Common myeloid progenitor, CD34-positive (primary cell): ENCODE measurements at regions not wholly inside any gene's neighbourhood (a gene's known extent, or its start where the extent isn't known, plus 50 kb on each side); places are given as distances from the start of the nearest gene placed in this dataset.

ENCODE experiments used
- CTCF ChIA-PET: fragments of 350-600 bp; sonication (Branson Sonifier 250); formaldehyde crosslinking; loops from one replicate; lab custom pipeline; 2021; ENCODE audit warnings: antibody characterized with exemption; lab: Charles Lee
- POLR2A ChIA-PET: fragments of 350-600 bp; sonication (Branson Sonifier 250); formaldehyde crosslinking; loops from one replicate; lab custom pipeline; 2021; ENCODE audit warnings: antibody characterized with exemption; lab: Charles Lee
- DNase-seq, 3 donors: peaks; one replicate each; pipeline versions ENCODE4 v3.0.0 to v3.0.0-alpha.2; 2013
- H3K27ac ChIP-seq, 2 experiments: 1 replicate in 1 of 2; 2 replicates in 1 of 2; pipeline ENCODE4 v1.7.0; 2013; ENCODE audit warnings: inconsistent platforms in 2 of 2, low read length in 2 of 2, mild to moderate bottlenecking in 2 of 2, low read depth in 1 of 2, moderate library complexity in 1 of 2; ENCODE audit not compliant: severe bottlenecking in 2 of 2, insufficient read depth in 1 of 2, poor library complexity in 1 of 2
- H3K27me3 ChIP-seq, 5 experiments: replicated peaks in 2 of 5; 1 replicate in 3 of 5; 2 replicates in 2 of 5; pipeline versions ENCODE4 v1.6.1 to v1.7.0; 2013; ENCODE audit warnings: low read length in 4 of 5, mild to moderate bottlenecking in 2 of 5, moderate library complexity in 2 of 5, inconsistent platforms in 1 of 5; ENCODE audit not compliant: insufficient read depth in 5 of 5, control insufficient read depth in 4 of 5
- H3K36me3 ChIP-seq, 4 experiments: 1 replicate in 2 of 4; 2 replicates in 2 of 4; pipeline versions ENCODE4 v1.6.1 to v1.7.0; 2013; ENCODE audit warnings: low read length in 3 of 4, control low read depth in 1 of 4, mild to moderate bottlenecking in 1 of 4; ENCODE audit not compliant: control insufficient read depth in 4 of 4, insufficient read depth in 4 of 4
- H3K4me1 ChIP-seq, 4 experiments: 1 replicate in 3 of 4; 2 replicates in 1 of 4; pipeline versions ENCODE4 v1.6.1 to v1.7.1; 2013; ENCODE audit warnings: low read length in 3 of 4, mild to moderate bottlenecking in 3 of 4, control low read depth in 1 of 4, inconsistent platforms in 1 of 4, moderate library complexity in 1 of 4; ENCODE audit not compliant: control insufficient read depth in 4 of 4, insufficient read depth in 4 of 4; ENCODE audit errors: control extremely low read depth in 1 of 4
- H3K4me3 ChIP-seq, 7 experiments: 1 replicate in 4 of 7; 2 replicates in 3 of 7; pipeline versions ENCODE4 v1.5.1 to v1.7.0; 2013; ENCODE audit warnings: mild to moderate bottlenecking in 7 of 7, low read length in 6 of 7, moderate library complexity in 6 of 7, inconsistent platforms in 2 of 7, low read depth in 2 of 7, control low read depth in 1 of 7; ENCODE audit not compliant: insufficient read depth in 4 of 7, control insufficient read depth in 1 of 7; ENCODE audit errors: extremely low read depth in 1 of 7
- H3K9me3 ChIP-seq, 5 experiments: 1 replicate in 4 of 5; 2 replicates in 1 of 5; pipeline versions ENCODE4 v1.6.1 to v1.7.1; 2013; ENCODE audit warnings: low read length in 4 of 5, mild to moderate bottlenecking in 2 of 5, inconsistent platforms in 1 of 5, low read depth in 1 of 5, moderate library complexity in 1 of 5; ENCODE audit not compliant: control insufficient read depth in 4 of 5, insufficient read depth in 2 of 5; ENCODE audit errors: control extremely low read depth in 1 of 5
- WGBS: methylation state at CpG from one replicate; pipeline ENCODE4 v1.1.5; 2013; ENCODE audit not compliant: insufficient coverage; 5-methylcytosine and 5-hydroxymethylcytosine counted together

DNA sequence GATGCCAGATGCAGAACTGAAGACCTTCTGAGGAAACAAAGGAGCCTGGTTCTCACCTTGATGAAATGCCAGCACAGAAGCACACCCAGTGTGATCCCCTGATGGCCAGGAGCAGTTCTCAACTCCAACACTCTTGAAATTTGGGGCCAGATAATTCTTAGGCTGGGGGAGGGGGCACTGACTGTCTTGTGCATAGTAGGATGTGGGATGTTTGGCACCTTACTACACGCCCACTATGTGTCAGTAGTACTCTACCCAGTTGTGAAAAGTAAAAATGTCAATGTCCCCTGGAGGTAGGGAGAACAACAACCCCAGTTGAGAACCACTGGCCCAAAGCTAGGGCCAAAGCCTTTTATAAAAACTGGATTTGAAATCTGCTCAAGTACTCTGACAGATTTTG lies 398.3 kb upstream of the ARID1B start:
- peak in 2 of 3 donors; percentile 34 to 36 for DNase-seq
- H3K27me3 ChIP-seq = no peaks in the 10 kb centered on the region
- WGBS = no CpG with 5 or more reads among the region's 1 CpG
- no peaks in the 10 kb centered on the region for H3K36me3 ChIP-seq
- ChIA-PET CTCF (no interaction called here), POLR2A (interaction anchor here (0.6 kb wide), 1 partner anchor 795 kb away, joined by 3 read pairs; no protein-coding TSS in a partner anchor)
- no peak overlapping the region for H3K4me3 ChIP-seq
- H3K4me1 ChIP-seq = peaks cover 0 to 7% (median 0%) of the 10 kb centered on the region in 4 experiments
- no peaks in the 10 kb centered on the region for H3K9me3 ChIP-seq
- no peak overlapping the region for H3K27ac ChIP-seq

DNA sequence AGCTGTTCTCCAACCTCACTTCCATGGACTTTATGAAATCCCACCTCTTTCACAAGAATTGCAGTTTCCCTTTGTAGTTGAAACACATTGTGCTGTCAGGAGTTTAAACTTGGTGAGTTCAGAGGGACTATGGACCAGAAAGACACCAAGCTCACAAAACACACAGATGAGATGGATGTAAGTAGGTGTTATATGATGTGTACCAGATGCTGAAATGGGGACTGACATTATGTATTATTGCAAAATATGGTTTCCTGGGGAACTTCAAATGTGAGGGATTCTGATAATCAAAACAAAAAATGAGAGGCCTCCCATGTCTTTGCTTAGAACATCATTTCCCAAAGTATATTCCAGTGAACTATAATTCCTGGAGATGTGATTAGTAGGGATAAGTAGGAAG lies 401.1 kb upstream of the ARID1B start:
- ChIA-PET POLR2A (no interaction called here), CTCF (no interaction called here)
- no peaks in the 10 kb centered on the region for H3K9me3 ChIP-seq
- no peak for DNase-seq
- no peak overlapping the region for H3K4me3 ChIP-seq
- H3K4me1 ChIP-seq = peaks cover 0 to 7% (median 0%) of the 10 kb centered on the region in 4 experiments
- no peaks in the 10 kb centered on the region for H3K36me3 ChIP-seq
- no peak overlapping the region for H3K27ac ChIP-seq
- no peaks in the 10 kb centered on the region for H3K27me3 ChIP-seq

DNA sequence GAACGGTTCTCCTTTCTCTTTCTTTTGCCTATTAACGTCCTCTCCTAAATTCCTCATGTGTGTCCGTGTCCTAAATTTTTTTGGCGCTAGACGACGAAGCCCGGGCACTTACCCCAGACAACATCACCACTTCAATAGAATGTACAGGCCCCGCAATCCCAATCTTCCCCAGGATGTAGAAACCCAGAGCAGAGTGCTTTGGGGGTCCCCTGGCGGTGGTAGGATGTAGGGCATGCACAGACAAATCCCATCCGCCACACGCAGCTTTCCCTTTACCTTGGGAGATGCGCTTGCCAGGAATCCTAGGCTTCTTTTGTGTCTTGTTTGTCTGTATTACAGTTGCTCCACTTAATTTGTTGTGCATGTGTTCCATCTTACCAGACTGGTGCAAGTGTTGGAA lies 417.3 kb upstream of the ARID1B start:
- Histone ChIP-seq H3K36me3 (no peaks in the 10 kb centered on the region), H3K9me3 (peaks cover 0 to 6% (median 3%) of the 10 kb centered on the region in 5 experiments), H3K4me1 (no peaks in the 10 kb centered on the region), H3K27ac (no peak overlapping the region), H3K27me3 (no peaks in the 10 kb centered on the region), H3K4me3 (no peak overlapping the region)
- ChIA-PET CTCF (no interaction called here), POLR2A (no interaction called here)
- 98% methylated on average over 8 of the region's 12 CpGs for WGBS
- DNase-seq = no peak

DNA sequence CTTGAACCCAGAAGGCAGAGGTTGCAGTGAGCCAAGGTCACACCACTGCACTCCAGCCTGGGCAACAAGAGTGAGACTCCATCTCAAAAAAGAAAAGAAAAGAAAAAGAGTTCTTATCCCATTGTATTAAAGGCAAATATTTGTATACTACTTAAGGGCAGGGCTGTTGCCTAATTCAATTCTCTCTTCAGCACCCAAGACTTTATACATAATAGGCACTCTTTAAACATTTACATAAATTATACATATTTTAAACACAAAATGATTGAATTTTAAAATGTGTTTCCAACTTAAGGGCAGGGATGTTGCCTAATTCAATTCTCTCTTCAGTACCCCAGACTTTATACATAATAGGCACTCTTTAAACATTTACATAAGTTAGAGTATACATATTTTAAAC lies 424.3 kb upstream of the ARID1B start:
- DNase-seq = no peak
- Histone ChIP-seq H3K4me1 (peaks cover 7 to 18% (median 14%) of the 10 kb centered on the region in 4 experiments), H3K27ac (no peak overlapping the region), H3K27me3 (no peaks in the 10 kb centered on the region), H3K36me3 (no peaks in the 10 kb centered on the region), H3K4me3 (no peak overlapping the region), H3K9me3 (peaks cover 0 to 3% (median 1%) of the 10 kb centered on the region in 5 experiments)
- ChIA-PET POLR2A (no interaction called here), CTCF (no interaction called here)

DNA sequence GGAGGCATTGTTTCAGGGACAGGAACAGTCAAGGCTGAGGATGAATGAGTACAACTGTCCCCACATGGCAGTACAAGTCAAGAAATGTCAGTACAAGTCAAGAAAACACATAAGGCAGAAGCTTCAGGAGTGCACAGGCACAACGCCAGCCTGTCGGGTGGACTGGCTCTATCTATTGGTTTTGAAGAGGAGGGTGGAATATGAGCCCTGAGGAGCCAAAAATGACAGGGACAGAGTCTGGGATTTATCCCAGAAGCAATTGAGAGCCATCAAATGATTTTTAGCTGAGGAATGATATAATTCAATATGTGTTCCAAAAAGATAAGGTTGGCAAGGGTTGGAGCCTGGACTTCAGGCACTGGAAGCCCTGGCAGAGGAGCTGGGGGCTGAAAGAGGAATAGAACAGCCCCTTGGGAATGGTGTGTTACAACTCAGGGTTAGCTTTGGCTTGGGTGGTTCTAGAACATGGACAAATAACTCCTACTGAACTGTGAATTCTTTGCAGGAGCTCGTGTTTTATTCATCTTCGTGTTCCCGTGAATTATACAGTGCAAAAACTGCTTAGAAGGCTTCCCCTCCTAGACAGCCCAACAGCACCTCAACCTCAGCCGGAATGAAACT lies 425.7 kb upstream of the ARID1B start:
- WGBS = 98% methylated on average over 6 of the region's 6 CpGs
- DNase-seq = no peak
- CTCF ChIA-PET = no interaction called here
- no peak overlapping the region for H3K27ac ChIP-seq
- no peaks in the 10 kb centered on the region for H3K36me3 ChIP-seq
- H3K9me3 ChIP-seq = peaks cover 0 to 3% (median 0%) of the 10 kb centered on the region in 5 experiments
- H3K27me3 ChIP-seq = no peaks in the 10 kb centered on the region
- no peak overlapping the region for H3K4me3 ChIP-seq
- POLR2A ChIA-PET = no interaction called here
- peaks cover 11 to 32% (median 27%) of the 10 kb centered on the region in 4 experiments for H3K4me1 ChIP-seq

DNA sequence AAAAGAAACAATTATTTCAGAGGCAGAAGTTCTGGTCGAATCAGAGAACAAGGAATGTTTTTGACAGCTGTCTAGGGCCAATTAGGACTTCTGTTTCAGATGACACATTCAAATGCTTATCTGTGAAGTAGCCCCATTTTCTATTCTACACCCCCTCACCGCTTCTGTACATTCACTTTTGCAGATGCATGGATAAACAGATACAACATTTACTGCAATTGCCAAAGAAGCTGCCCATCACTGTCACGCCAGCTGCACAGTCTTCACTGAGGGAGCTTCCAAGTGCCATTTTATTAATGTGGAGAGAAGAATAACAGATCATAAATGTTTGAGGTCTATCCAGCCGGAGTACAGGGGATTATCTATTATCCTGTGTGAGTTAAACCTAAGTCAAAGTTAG lies 426.8 kb upstream of the ARID1B start:
- no peak overlapping the region for H3K4me3 ChIP-seq
- POLR2A ChIA-PET = no interaction called here
- H3K4me1 ChIP-seq = peaks cover 11 to 43% (median 34%) of the 10 kb centered on the region in 4 experiments
- DNase-seq = no peak
- H3K9me3 ChIP-seq = peaks cover 0 to 1% (median 0%) of the 10 kb centered on the region in 5 experiments
- H3K27ac ChIP-seq = no peak overlapping the region
- no CpG with 5 or more reads among the region's 4 CpGs for WGBS
- H3K36me3 ChIP-seq = no peaks in the 10 kb centered on the region
- CTCF ChIA-PET = interaction anchor here (0.7 to 1.4 kb wide), 2 partner anchors 14 to 321 kb away, joined by 3 read pairs; no protein-coding TSS in a partner anchor
- no peaks in the 10 kb centered on the region for H3K27me3 ChIP-seq

DNA sequence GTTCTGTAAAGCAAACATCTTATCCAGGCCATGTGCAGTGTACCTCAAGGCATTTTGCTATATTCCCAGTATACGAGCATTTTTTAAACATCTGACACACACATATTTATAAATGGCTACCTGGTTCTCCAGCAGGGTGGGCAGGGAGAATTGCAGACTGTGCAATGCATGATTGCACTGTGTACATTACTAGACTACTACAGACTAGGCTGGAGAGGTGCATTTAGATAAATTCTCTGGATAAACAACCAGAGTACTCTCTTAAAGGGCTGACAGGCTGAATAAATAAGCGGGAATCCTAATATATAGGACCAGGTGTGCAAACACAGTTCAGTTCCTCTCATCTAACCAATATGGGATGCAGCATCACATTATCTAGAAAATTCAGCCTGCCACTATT lies 428.3 kb upstream of the ARID1B start:
- ChIA-PET POLR2A (no interaction called here), CTCF (no interaction called here)
- H3K4me3 ChIP-seq = no peak overlapping the region
- no peaks in the 10 kb centered on the region for H3K36me3 ChIP-seq
- DNase-seq = no peak
- H3K4me1 ChIP-seq = peaks cover 11 to 46% (median 34%) of the 10 kb centered on the region in 4 experiments
- H3K27ac ChIP-seq = peak overlapping the region in 1 of 2 experiments; percentile 52
- 57% methylated on average over 2 of the region's 2 CpGs for WGBS
- peaks cover 0 to 1% (median 0%) of the 10 kb centered on the region in 5 experiments for H3K9me3 ChIP-seq
- no peaks in the 10 kb centered on the region for H3K27me3 ChIP-seq
